CD4-positive, alpha-beta T cell treated with Interleukin-1 beta for 1 hour (primary cell): ENCODE measurements at regions not wholly inside any gene's neighbourhood (a gene's known extent, or its start where the extent isn't known, plus 50 kb on each side); places are given as distances from the start of the nearest gene placed in this dataset.

Experiments used
- DNase-seq, 2 donors: peaks; one replicate each; pipeline ENCODE4 v3.0.0-alpha.2; 2020 to 2022

GRCh38 chr3:23028294-23028693, 174.8 kb upstream of the UBE2E2 start:
- no peak for DNase-seq

DNA sequence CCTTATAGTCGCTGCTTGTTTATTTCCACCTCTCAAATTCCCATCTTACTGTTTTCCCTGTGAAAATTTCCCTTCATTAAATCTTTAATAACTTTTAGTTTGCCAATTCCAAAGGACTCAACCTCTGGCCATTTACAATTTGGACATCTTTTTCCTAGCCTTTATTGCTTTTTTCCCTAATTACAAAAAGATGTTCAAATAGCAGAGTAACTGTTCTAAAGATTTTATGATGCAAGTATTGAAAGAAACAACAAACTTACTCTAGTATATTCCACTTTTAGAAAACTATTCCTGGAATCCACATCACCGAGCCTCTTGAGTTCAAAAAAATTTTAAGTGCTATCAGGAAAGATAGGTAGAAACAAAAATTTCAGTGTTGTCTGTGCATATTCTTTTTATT, 174.1 kb upstream of the UBE2E2 start:
- no peak for DNase-seq

DNA sequence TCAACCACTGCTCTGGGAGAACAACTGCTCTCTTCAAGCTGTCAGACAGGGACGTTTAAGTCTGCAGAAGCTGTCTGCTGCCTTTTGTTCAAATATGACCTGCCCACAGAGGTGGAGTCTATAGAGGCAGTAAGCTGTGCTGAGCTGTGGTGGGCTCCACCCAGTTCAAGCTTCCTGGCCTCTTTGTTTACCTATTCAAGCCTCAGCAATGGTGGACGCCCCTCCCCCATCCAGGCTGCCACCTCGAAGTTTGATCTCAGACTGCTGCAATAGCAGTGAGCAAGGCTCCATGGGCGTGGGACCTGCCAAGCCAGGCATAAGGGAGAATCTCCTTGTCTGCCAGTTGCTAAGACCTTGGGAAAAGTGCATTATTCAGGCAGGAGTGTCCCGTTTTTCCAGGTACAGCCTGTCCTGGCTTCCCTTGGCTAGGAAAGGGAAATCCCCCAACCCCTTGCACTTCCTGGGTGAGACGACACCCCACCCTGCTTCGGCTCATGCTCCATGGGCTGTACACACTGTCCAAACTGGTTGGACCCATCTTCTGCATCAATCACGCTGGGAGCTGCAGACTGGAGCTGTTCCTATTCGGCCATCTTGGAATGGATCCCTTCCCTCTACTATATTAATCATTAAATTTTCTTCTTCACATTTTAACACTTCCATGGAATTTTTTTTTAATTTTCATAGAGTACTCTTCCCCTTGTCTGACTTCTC, 167.0 kb upstream of the UBE2E2 start:
- DNase-seq: peak in 1 of 2 donors; percentile 7

DNA sequence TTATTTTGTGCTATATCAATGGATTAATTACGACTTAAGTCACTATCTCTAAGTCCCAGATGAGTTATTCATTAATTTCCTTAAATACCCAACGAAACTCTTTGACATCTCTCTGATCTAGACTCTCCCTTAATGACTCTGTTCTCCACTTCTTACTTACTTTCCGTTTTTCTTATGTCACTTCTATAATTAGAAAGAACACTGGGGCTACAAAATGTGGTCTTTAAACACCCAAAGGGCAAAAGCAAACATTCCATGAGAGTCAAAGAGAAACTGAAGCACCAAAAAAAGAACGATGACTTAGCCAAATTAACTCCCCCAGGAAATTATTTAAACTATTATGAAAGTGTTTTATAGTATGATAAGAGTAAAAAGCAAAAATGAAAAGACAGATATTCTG, 166.4 kb upstream of the UBE2E2 start:
- DNase-seq: no peak

DNA sequence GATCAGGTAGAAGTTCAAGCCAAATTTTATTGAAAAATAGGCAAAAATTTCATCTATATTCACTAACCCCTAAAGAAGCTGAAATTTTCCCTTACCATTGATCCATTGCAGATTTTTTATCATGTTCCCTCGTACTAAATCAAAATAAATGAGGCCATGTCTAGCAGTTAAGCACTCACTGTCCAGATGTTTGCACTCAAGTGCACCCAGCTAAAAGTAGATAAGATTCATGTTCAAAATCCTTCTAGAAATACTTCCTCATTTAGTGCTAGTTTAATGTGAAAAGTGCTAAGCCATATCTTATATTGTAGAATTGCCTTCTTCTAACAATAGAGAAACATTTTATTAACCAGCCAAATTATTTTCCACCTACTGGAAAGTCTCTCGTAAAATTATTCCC, 164.7 kb upstream of the UBE2E2 start:
- no peak for DNase-seq

DNA sequence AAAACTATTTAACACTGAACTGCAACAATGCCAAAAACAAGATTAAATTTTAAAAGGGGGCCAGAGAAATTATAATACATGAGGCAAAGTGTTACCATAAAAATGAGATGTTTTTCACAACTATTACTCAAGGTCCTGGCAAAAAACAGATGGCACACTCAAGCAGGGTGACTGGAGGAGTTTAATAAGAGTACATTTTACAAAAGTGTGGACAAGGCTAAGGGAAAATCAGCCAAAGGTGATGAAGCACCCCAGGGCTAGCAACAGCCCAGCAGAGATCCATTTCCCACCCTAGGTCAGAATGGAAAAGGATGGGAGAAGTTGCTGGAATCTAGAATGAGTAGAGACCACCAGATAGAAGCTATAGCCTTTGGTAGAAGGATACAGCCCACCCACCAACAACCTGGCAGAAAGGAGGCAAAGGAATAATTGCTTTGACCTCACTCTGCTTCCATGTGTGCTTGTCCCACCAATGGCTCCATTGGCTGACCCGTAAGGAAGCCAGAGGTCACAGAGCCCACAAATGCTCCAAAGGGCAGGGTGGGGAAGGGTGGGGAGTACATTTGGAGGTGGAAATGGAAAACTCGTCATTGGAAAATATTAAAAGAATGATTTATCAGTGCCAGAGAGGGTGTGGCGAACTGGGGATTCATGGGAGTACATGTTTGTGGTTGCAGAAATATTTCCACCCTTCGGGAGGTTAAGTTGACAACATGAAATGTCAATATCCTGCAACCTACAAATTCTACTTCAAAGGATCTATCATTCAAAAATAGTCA, 161.0 kb upstream of the UBE2E2 start:
- no peak for DNase-seq

DNA sequence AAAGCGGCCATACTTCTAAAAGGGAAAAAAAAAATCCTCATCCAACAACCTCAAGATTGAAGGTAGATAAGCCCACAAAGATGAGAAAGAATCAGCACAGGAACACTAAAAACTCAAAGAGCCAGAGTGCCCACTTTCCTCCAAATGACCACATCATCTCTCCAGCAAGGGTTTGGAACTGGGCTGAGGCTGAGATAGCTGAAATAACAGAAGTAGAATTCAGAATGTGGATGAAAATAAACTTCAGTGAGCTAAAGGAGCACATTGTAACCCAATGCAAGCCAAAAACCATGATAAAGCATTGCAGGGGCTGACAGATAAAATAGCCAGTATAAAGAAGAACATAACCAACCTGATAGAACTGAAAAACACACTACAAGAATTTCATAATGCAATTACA, 158.7 kb upstream of the UBE2E2 start:
- no peak for DNase-seq

DNA sequence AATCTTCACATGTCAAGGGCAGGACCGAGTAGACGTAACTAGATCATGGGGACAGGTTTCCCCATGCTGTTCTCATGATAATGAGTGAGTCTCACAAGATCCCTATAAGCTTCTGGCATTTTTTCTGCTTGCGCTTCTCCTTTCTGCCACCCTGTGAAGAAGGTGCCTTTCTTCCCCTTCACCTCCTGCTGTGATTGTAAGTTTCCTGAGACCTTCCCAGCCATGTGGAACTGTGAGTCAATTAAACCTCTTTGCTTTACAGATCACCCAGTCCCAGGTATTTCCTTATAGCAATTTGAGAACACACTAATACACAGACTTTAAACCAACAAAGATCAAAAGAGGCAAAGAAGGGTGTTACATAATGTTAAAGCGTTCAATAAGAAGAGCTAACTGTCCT, 156.6 kb upstream of the UBE2E2 start:
- no peak for DNase-seq

DNA sequence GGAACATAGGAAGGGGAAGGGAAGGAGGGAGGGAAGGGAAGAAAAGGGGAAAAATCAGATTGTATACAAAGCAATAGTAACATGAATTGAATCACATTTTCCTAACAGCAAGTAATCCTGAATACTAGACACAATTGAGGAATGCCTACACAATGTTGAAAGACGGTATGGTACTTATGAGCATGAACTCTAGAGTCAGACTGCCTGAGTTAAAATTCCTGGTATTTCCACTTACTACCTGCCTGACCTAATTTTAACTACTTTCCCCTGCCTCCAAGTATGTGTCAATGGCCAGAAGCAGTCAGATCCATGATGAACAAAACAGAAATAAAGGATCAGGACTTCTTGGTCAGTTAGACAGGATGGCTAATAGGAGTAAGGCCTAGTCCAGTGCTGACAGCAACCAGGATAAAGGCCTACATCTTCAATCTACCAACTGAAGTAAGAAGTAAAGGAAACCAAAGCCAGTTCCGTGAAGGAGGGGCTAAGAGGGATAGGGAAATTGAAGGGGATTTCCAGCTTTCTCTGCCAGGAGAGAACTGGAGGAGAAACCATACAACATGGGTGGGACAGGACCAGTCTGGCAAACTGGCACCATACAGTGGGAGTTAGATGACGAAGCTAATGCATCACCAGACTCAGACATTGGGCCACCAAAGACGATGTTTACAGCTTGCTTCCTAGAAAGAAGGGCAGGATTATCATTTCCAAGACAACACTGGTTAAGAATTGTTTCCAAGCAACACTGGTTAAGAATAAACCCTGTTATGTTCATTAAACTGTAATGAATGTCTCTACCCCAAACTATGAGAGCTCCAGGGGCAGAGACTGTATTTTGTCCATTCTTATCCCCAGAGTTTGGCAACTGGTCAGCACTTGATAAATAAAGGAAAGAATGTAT, 151.6 kb upstream of the UBE2E2 start:
- DNase-seq: no peak

DNA sequence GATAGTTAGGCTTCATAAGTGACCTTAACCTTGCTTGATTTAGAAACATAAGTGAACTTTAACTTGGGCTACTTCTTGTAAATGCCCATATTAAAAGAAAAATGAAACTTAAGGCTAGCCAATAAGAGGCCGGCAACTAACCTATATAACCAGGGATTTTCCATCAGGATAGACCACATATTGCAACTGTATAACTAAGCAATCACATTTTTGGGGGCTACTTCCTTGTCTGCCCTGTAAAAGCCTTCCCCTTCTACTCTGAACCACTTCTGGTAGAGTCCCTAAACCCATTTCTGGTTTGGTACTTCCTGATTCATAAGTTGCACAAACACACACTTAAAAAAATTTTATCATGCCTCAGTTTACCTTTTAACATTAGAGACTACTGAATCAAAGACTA, 150.9 kb upstream of the UBE2E2 start:
- DNase-seq: no peak

DNA sequence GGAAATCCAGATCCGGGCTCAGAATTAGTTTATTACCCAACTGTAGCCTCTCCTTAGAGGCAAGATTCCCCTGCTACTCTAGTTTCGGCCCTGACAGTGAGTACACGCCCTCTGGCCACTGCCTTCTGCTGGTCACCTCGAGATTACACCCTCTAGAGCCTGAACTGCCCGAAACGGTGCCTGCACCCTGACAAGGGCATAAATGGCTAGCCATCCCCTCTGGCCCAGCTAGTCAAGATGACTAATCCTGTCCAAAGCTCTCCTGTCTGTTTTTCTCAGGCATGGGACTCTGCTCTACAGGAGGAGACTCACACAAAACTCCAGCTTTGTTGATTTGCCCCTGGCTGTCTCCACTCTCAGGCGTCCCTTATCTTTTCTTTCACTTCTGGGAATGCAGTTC, 150.5 kb upstream of the UBE2E2 start:
- DNase-seq: no peak

- no peak for DNase-seq
Observed at GRCh38 chr3:23055733-23056376, 147.3 kb upstream of the UBE2E2 start.

- DNase-seq: no peak
Observed at GRCh38 chr3:23062582-23062981, 140.5 kb upstream of the UBE2E2 start.

DNA sequence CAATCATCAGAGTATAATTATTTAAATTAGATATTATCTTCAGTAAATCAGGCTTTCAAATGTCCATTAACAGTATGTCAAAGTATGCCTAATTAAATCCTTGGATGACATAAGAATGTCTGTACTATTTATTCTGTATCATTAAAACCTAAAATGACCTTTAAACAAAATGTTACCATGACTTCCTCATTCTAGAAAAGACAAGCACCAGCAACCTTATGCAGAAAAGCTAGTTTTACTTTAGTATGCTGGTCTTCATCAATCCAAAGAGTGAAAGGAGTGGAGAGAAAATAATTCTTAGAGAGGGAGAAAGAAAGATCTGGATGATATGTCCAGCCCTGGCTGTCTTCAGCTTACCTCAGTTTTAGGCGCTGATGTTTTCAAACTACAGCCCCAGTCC, 140.1 kb upstream of the UBE2E2 start:
- no peak for DNase-seq

GRCh38 chr3:23067116-23067515, 136.0 kb upstream of the UBE2E2 start:
- DNase-seq: no peak

DNA sequence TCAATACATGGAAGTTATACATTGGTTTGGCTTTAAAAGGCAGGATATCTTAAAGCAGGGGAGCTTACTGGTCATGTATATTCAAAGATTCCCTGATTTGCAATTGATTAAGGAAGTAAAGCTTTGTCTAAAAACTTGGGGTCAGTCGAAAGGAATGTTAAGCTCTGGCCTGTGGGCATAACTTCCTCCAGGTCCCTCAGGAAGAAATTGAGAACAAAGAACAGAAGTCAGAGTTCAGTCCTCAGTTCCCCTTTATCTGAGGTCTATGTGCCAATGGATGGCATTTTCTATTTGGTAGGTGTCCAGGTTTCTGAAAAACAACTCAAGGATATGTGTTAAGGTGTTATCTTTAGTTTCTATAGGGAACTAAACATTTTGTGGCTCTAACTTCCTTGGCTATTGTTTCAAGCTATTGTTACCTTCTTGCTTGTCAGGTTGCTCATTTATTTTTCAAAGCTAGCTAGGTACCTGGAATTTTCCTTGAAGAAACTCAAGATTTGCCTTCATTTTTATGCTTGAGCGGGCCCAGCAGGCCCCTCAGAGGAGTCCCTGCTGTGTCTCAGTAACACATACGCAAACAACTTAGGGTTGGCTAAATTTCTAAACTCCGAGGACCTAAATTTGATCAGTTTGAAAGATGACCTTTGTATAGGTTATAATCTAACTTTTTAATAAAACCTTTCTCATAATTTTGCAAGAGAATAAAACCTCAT, 135.0 kb upstream of the UBE2E2 start:
- DNase-seq: no peak

GRCh38 chr3:23071296-23071695, 131.8 kb upstream of the UBE2E2 start:
- DNase-seq: no peak

- peak; percentile 16 to 48 for DNase-seq
Observed at GRCh38 chr3:23071758-23072157, 131.4 kb upstream of the UBE2E2 start.

DNA sequence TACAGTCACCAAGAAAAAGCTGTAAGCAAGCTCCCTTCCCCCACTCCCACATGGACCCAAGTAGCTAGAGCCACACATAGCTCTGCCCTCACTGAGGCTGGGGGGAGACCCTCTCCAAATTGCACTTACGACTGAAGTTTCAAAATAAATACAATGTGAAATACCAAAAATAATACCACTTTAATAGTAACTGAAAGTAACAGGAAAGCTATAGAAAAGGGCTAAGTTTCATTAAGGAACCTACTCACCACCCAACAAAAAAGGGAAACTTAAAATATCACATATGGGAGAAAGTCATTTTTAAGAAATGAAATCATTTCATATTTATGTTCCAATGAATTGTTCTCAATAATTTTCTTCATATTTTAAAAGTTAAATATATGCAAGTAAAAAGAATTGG, 130.4 kb upstream of the UBE2E2 start:
- DNase-seq: no peak

GRCh38 chr3:23073724-23074305, 129.3 kb upstream of the UBE2E2 start:
- DNase-seq: no peak

GRCh38 chr3:23075496-23075895, 127.6 kb upstream of the UBE2E2 start:
- DNase-seq: no peak

DNA sequence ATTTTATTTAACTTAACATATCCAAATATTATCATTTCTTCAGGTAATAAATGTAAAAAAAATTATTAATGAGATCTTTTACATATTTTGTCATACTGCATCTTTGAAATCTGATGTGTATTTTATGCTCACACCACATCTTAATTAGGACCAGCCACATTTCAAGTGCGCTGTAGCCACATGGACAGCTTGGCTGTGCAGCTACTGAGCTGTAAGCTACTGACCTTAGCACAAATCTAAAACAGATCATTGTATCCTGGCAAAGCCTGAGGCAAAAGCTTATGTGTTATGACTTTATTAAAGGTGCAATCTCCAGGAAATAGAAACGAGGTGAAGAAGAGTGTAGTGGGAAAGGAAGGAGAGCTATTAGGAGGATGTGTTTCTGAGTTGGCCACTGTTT, 126.7 kb upstream of the UBE2E2 start:
- no peak for DNase-seq
